ENCODE measurements at regions not wholly inside any gene's neighbourhood (a gene's known extent, or its start where the extent isn't known, plus 50 kb on each side); places are given as distances from the start of the nearest gene placed in this dataset.

- TF ChIP-seq, protein P1, sequence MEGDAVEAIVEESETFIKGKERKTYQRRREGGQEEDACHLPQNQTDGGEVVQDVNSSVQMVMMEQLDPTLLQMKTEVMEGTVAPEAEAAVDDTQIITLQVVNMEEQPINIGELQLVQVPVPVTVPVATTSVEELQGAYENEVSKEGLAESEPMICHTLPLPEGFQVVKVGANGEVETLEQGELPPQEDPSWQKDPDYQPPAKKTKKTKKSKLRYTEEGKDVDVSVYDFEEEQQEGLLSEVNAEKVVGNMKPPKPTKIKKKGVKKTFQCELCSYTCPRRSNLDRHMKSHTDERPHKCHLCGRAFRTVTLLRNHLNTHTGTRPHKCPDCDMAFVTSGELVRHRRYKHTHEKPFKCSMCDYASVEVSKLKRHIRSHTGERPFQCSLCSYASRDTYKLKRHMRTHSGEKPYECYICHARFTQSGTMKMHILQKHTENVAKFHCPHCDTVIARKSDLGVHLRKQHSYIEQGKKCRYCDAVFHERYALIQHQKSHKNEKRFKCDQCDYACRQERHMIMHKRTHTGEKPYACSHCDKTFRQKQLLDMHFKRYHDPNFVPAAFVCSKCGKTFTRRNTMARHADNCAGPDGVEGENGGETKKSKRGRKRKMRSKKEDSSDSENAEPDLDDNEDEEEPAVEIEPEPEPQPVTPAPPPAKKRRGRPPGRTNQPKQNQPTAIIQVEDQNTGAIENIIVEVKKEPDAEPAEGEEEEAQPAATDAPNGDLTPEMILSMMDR (IDR thresholded peaks at IDR 0.05): no peak
- TF ChIP-seq EZH2 (IDR thresholded peaks at IDR 0.05): no peak
Measured at GRCh38 chr11:95327273-95327948, 96.4 kb upstream of the SESN3 start.
